K562 (cell line): ENCODE measurements at regions not wholly inside any gene's neighbourhood (a gene's known extent, or its start where the extent isn't known, plus 50 kb on each side); places are given as distances from the start of the nearest gene placed in this dataset.

Experiments
- DLX4 ChIP-seq: fragments of 250-450 bp; sonication (Bioruptor Pico); IDR thresholded peaks from 2 replicates; pipeline ENCODE4 v1.6.1; 2021; ENCODE audit warnings: mild to moderate bottlenecking
- HDGF ChIP-seq: fragments of 450-650 bp; IDR thresholded peaks from 2 replicates; pipeline ENCODE4 v1.6.1; 2016
- KAT2B ChIP-seq: IDR thresholded peaks from one replicate; pipeline ENCODE4 v1.6.1; 2012; ENCODE audit warnings: low read depth, mild to moderate bottlenecking, control low read depth, inconsistent platforms, low read length, moderate library complexity
- MGA ChIP-seq: fragments of 450-650 bp; IDR thresholded peaks from 2 replicates; pipeline ENCODE4 v1.6.1; 2016; ENCODE audit warnings: mild to moderate bottlenecking, moderate library complexity
- ZNF263 ChIP-seq: sonication (generic); formaldehyde crosslinking; IDR thresholded peaks from 2 replicates; pipeline ENCODE4 v1.8.0; 2022; ENCODE audit warnings: mild to moderate bottlenecking, missing genetic modification reagents, borderline replicate concordance
- ZNF384 ChIP-seq: IDR thresholded peaks from 2 replicates; pipeline ENCODE4 v1.6.1; 2012; ENCODE audit warnings: low read depth, low read length, improper control_type of control experiment

GRCh38 chr11:25565846-25566245 is 766.1 kb upstream of the ANO3 start (continued):
- TF ChIP-seq ZNF263 (CRISPR knock-in tag) (no peak), MGA (no peak), KAT2B (no peak), HDGF (no peak), DLX4 (CRISPR knock-in tag) (no peak), ZNF384 (no peak)
